ENCODE measurements at regions not wholly inside any gene's neighbourhood (a gene's known extent, or its start where the extent isn't known, plus 50 kb on each side); places are given as distances from the start of the nearest gene placed in this dataset.

DNA sequence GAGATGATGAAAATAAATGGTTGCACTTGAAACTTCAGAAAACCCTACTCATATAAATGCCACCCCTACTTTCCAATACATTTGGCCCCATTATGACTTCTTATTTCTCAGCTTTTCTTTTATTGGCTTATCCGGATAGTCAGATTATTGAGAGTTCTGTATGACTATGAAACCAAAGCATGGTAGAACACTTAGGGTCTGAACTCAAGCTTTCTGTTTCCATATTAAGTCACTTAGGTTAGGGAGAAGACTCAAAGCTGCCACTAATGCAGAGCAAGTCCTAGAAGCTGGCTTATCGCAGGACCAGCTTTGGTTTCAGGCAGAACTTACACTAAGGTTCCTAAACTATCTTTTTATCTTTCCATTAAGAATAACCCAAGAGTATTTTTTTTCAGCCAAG lies 229.9 kb upstream of the CPEB2 start:
- TF ChIP-seq, protein P1, sequence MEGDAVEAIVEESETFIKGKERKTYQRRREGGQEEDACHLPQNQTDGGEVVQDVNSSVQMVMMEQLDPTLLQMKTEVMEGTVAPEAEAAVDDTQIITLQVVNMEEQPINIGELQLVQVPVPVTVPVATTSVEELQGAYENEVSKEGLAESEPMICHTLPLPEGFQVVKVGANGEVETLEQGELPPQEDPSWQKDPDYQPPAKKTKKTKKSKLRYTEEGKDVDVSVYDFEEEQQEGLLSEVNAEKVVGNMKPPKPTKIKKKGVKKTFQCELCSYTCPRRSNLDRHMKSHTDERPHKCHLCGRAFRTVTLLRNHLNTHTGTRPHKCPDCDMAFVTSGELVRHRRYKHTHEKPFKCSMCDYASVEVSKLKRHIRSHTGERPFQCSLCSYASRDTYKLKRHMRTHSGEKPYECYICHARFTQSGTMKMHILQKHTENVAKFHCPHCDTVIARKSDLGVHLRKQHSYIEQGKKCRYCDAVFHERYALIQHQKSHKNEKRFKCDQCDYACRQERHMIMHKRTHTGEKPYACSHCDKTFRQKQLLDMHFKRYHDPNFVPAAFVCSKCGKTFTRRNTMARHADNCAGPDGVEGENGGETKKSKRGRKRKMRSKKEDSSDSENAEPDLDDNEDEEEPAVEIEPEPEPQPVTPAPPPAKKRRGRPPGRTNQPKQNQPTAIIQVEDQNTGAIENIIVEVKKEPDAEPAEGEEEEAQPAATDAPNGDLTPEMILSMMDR (IDR thresholded peaks at IDR 0.05; ENCODE audit: extremely low read depth, insufficient read depth, missing control alignments), result no peak
- no peak for DNase-seq (ENCODE audit: low spot score)
- in situ Hi-C loops (cut with MboI; ENCODE audit: low pct_unique_long_range_greater_than_20kb, low sequenced_read_pairs, unreplicated experiment), result no loop called here

- in situ Hi-C loops (cut with MboI; ENCODE audit: low pct_unique_long_range_greater_than_20kb, low sequenced_read_pairs, unreplicated experiment), result no loop called here
- DNase-seq (ENCODE audit: low spot score), result peak; percentile 17
- TF ChIP-seq, protein P1 (IDR thresholded peaks at IDR 0.05; ENCODE audit: extremely low read depth, insufficient read depth, missing control alignments), result no peak
Measured at GRCh38 chr4:14783011-14783877, 219.0 kb upstream of the CPEB2 start.

GRCh38 chr4:14787221-14787620 lies 215.1 kb upstream of the CPEB2 start:
- in situ Hi-C loops (cut with MboI; ENCODE audit: low pct_unique_long_range_greater_than_20kb, low sequenced_read_pairs, unreplicated experiment), result no loop called here
- TF ChIP-seq, protein P1 (IDR thresholded peaks at IDR 0.05; ENCODE audit: extremely low read depth, insufficient read depth, missing control alignments), result no peak
- DNase-seq (ENCODE audit: low spot score), result no peak

DNA sequence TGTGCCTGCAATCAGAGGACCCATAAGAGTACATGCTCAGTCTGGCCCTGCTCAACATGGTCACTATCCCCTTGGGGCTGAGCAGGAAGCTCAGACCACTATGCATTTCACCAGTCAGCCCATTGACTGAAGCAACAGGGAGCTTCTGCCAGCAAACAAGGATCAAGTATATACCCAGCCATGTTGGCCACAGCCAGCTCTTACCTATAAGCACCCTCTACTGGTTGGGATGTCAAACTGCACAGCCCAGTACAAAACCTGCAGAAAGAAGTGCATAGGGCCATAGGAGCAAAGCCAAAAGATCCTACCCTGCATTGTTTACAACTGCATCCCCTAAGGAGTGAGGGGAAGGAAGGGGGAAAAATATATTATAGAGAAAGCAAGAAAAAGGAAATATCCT lies 214.4 kb upstream of the CPEB2 start:
- TF ChIP-seq, protein P1 (IDR thresholded peaks at IDR 0.05; ENCODE audit: extremely low read depth, insufficient read depth, missing control alignments), result peak; percentile 34
- no peak for DNase-seq (ENCODE audit: low spot score)
- in situ Hi-C loops (cut with MboI; ENCODE audit: low pct_unique_long_range_greater_than_20kb, low sequenced_read_pairs, unreplicated experiment), result no loop called here

DNA sequence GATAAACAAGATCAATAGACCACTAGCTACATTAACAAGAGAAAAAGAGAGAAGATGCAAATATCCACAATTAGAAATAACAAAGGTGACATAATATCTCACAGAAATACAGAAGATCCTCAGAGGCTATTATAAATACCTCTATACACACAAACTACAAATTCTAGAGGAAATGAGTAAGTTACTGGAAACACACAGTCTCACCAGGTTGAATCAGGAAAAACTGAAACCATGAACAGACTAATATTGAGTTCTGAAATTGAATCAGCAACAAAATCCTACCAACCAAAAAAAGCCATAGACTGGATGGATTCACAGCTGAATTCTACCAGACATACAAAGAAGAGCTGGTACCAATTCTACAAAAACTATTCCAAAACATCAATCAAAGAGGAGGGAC lies 211.8 kb upstream of the CPEB2 start:
- TF ChIP-seq, protein P1 (IDR thresholded peaks at IDR 0.05; ENCODE audit: extremely low read depth, insufficient read depth, missing control alignments), result no peak
- in situ Hi-C loops (cut with MboI; ENCODE audit: low pct_unique_long_range_greater_than_20kb, low sequenced_read_pairs, unreplicated experiment), result no loop called here
- DNase-seq (ENCODE audit: low spot score), result no peak

GRCh38 chr4:14792702-14793227 lies 209.5 kb upstream of the CPEB2 start:
- TF ChIP-seq, protein P1 (IDR thresholded peaks at IDR 0.05; ENCODE audit: extremely low read depth, insufficient read depth, missing control alignments), result no peak
- no peak for DNase-seq (ENCODE audit: low spot score)
- in situ Hi-C loops (cut with MboI; ENCODE audit: low pct_unique_long_range_greater_than_20kb, low sequenced_read_pairs, unreplicated experiment), result no loop called here
